GM12878 (cell line): ENCODE measurements at regions not wholly inside any gene's neighbourhood (a gene's known extent, or its start where the extent isn't known, plus 50 kb on each side); places are given as distances from the start of the nearest gene placed in this dataset.

Experiments
- CREB1 ChIP-seq: IDR thresholded peaks from 2 replicates; pipeline ENCODE4 v1.6.1; 2012; ENCODE audit warnings: low read depth, mild to moderate bottlenecking, inconsistent platforms
- WRNIP1 ChIP-seq: IDR thresholded peaks from 2 replicates; pipeline ENCODE4 v1.6.1; 2011; ENCODE audit warnings: low read depth, low read length, improper control_type of control experiment, borderline replicate concordance

DNA sequence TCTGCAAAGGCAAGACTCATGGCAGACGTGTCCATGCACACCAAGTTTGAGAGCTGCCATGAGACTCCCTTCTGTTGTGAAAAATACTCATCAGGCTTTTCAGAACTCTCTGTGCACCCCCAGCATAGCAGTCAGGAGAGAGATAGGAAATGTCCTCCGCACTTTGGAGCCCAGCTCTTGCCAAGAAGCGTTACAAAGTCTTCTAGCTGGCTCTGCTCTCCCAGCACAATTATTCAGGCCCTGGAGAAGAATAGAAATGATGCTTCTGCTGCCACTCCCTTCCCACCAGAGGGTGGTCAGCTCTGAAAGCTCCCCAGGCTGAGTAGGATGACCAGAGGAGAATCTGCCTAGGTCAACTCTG, 594.4 kb upstream of the ID2 start:
- TF ChIP-seq WRNIP1 (no peak), CREB1 (no peak)
